GM19452 (cell line): ENCODE measurements at regions not wholly inside any gene's neighbourhood (a gene's known extent, or its start where the extent isn't known, plus 50 kb on each side); places are given as distances from the start of the nearest gene placed in this dataset.

ENCODE experiments used
- ATAC-seq: cut with Tn5 transposase; IDR thresholded peaks from one replicate; pipeline ENCODE4 v1.9.1; 2021; ENCODE audit not compliant: unreplicated experiment

GRCh38 chr3:182732232-182733015 lies 60.9 kb upstream of the ATP11B start:
- no peak for ATAC-seq

GRCh38 chr3:182735672-182736071 lies 57.6 kb upstream of the ATP11B start:
- ATAC-seq: no peak

- no peak for ATAC-seq
Observed at GRCh38 chr3:182737825-182738224, 55.5 kb upstream of the ATP11B start.

GRCh38 chr3:182738583-182739411 lies 54.5 kb upstream of the ATP11B start:
- ATAC-seq: no peak

- no peak for ATAC-seq
Observed at GRCh38 chr3:182739619-182740018, 53.7 kb upstream of the ATP11B start.

- ATAC-seq: no peak
Observed at GRCh38 chr3:182740710-182741109, 52.6 kb upstream of the ATP11B start.

- no peak for ATAC-seq
Observed at GRCh38 chr3:182741214-182741613, 52.1 kb upstream of the ATP11B start.
